ENCODE measurements at regions not wholly inside any gene's neighbourhood (a gene's known extent, or its start where the extent isn't known, plus 50 kb on each side); places are given as distances from the start of the nearest gene placed in this dataset.
A peak's percentile ranks its signal among the peaks of the same experiment; 100 is the strongest.

GRCh38 chr2:128808462-128809258 lies 490.0 kb upstream of the HS6ST1 start:
- Histone ChIP-seq H3K4me1 (ENCODE audit: control insufficient read depth in 2 of 2, insufficient read depth in 2 of 2, low read length in 1 of 2) (peaks cover 4 to 5% of the 10 kb centered on the region in 2 donors), H3K27ac (ENCODE audit: low read depth in 2 of 2, low read length in 1 of 2) (peak overlapping the region; percentile 30 to 66), H3K36me3 (ENCODE audit: control insufficient read depth in 2 of 2, insufficient read depth in 2 of 2, low read length in 1 of 2) (no peaks in the 10 kb centered on the region), H3K9me3 (ENCODE audit: control insufficient read depth in 2 of 2, insufficient read depth in 1 of 2, low read depth in 1 of 2, low read length in 1 of 2) (peaks cover 0 to 6% of the 10 kb centered on the region in 2 donors), H3K4me3 (ENCODE audit: low read depth in 1 of 2, low read length in 2 of 2) (no peak overlapping the region), H3K27me3 (ENCODE audit: control insufficient read depth in 1 of 2, insufficient read depth in 2 of 2, low read length in 2 of 2) (no peaks in the 10 kb centered on the region)
- 75 to 83% methylated on average over 5 of the region's 5 CpGs for WGBS, 2 donors

- H3K36me3 ChIP-seq (ENCODE audit: control insufficient read depth in 2 of 2, insufficient read depth in 2 of 2, low read length in 1 of 2), result no peaks in the 10 kb centered on the region
- no peak overlapping the region for H3K4me3 ChIP-seq (ENCODE audit: low read depth in 1 of 2, low read length in 2 of 2)
- peak overlapping the region; percentile 20 to 66 for H3K27ac ChIP-seq (ENCODE audit: low read depth in 2 of 2, low read length in 1 of 2)
- 53 to 55% methylated on average over 1 of the region's 1 CpG for WGBS, 2 donors
- peaks cover 4 to 5% of the 10 kb centered on the region in 2 donors for H3K4me1 ChIP-seq (ENCODE audit: control insufficient read depth in 2 of 2, insufficient read depth in 2 of 2, low read length in 1 of 2)
- peaks cover 0 to 6% of the 10 kb centered on the region in 2 donors for H3K9me3 ChIP-seq (ENCODE audit: control insufficient read depth in 2 of 2, insufficient read depth in 1 of 2, low read depth in 1 of 2, low read length in 1 of 2)
- no peaks in the 10 kb centered on the region for H3K27me3 ChIP-seq (ENCODE audit: control insufficient read depth in 1 of 2, insufficient read depth in 2 of 2, low read length in 2 of 2)
Observed at GRCh38 chr2:128809259-128809636, 490.6 kb upstream of the HS6ST1 start.

- no peaks in the 10 kb centered on the region for H3K36me3 ChIP-seq (ENCODE audit: control insufficient read depth in 2 of 2, insufficient read depth in 2 of 2, low read length in 1 of 2)
- no peak overlapping the region for H3K4me3 ChIP-seq (ENCODE audit: low read depth in 1 of 2, low read length in 2 of 2)
- H3K4me1 ChIP-seq (ENCODE audit: control insufficient read depth in 2 of 2, insufficient read depth in 2 of 2, low read length in 1 of 2), result peaks cover 4 to 5% of the 10 kb centered on the region in 2 donors
- H3K27ac ChIP-seq (ENCODE audit: low read depth in 2 of 2, low read length in 1 of 2), result peak overlapping the region in 1 of 2 donors; percentile 36
- H3K9me3 ChIP-seq (ENCODE audit: control insufficient read depth in 2 of 2, insufficient read depth in 1 of 2, low read depth in 1 of 2, low read length in 1 of 2), result peaks cover 0 to 6% of the 10 kb centered on the region in 2 donors
- 48 to 51% methylated on average over 3 of the region's 3 CpGs for WGBS, 2 donors
- H3K27me3 ChIP-seq (ENCODE audit: control insufficient read depth in 1 of 2, insufficient read depth in 2 of 2, low read length in 2 of 2), result no peaks in the 10 kb centered on the region
Observed at GRCh38 chr2:128809880-128810279, 491.2 kb upstream of the HS6ST1 start.

GRCh38 chr2:128812183-128812940 lies 493.7 kb upstream of the HS6ST1 start:
- Histone ChIP-seq H3K27ac (ENCODE audit: low read depth in 2 of 2, low read length in 1 of 2) (no peak overlapping the region), H3K36me3 (ENCODE audit: control insufficient read depth in 2 of 2, insufficient read depth in 2 of 2, low read length in 1 of 2) (no peaks in the 10 kb centered on the region), H3K9me3 (ENCODE audit: control insufficient read depth in 2 of 2, insufficient read depth in 1 of 2, low read depth in 1 of 2, low read length in 1 of 2) (peaks cover 0 to 6% of the 10 kb centered on the region in 2 donors), H3K27me3 (ENCODE audit: control insufficient read depth in 1 of 2, insufficient read depth in 2 of 2, low read length in 2 of 2) (no peaks in the 10 kb centered on the region), H3K4me1 (ENCODE audit: control insufficient read depth in 2 of 2, insufficient read depth in 2 of 2, low read length in 1 of 2) (peaks cover 4 to 5% of the 10 kb centered on the region in 2 donors), H3K4me3 (ENCODE audit: low read depth in 1 of 2, low read length in 2 of 2) (no peak overlapping the region)
- WGBS, 2 donors, result 90 to 92% methylated on average over 14 of the region's 14 CpGs

- H3K4me3 ChIP-seq (ENCODE audit: low read depth in 1 of 2, low read length in 2 of 2), result no peak overlapping the region
- H3K27ac ChIP-seq (ENCODE audit: low read depth in 2 of 2, low read length in 1 of 2), result no peak overlapping the region
- 68 to 75% methylated on average over 7 of the region's 7 CpGs for WGBS, 2 donors
- no peaks in the 10 kb centered on the region for H3K36me3 ChIP-seq (ENCODE audit: control insufficient read depth in 2 of 2, insufficient read depth in 2 of 2, low read length in 1 of 2)
- H3K4me1 ChIP-seq (ENCODE audit: control insufficient read depth in 2 of 2, insufficient read depth in 2 of 2, low read length in 1 of 2), result peaks cover 3 to 5% of the 10 kb centered on the region in 2 donors
- H3K9me3 ChIP-seq (ENCODE audit: control insufficient read depth in 2 of 2, insufficient read depth in 1 of 2, low read depth in 1 of 2, low read length in 1 of 2), result peaks cover 0 to 6% of the 10 kb centered on the region in 2 donors
- no peaks in the 10 kb centered on the region for H3K27me3 ChIP-seq (ENCODE audit: control insufficient read depth in 1 of 2, insufficient read depth in 2 of 2, low read length in 2 of 2)
Observed at GRCh38 chr2:128813352-128814034, 494.8 kb upstream of the HS6ST1 start.

GRCh38 chr2:128815248-128815647 lies 496.6 kb upstream of the HS6ST1 start:
- Histone ChIP-seq H3K9me3 (ENCODE audit: control insufficient read depth in 2 of 2, insufficient read depth in 1 of 2, low read depth in 1 of 2, low read length in 1 of 2) (peaks cover 0 to 3% of the 10 kb centered on the region in 2 donors), H3K4me3 (ENCODE audit: low read depth in 1 of 2, low read length in 2 of 2) (no peak overlapping the region), H3K27ac (ENCODE audit: low read depth in 2 of 2, low read length in 1 of 2) (no peak overlapping the region), H3K4me1 (ENCODE audit: control insufficient read depth in 2 of 2, insufficient read depth in 2 of 2, low read length in 1 of 2) (peaks cover 0 to 5% of the 10 kb centered on the region in 2 donors), H3K36me3 (ENCODE audit: control insufficient read depth in 2 of 2, insufficient read depth in 2 of 2, low read length in 1 of 2) (no peaks in the 10 kb centered on the region), H3K27me3 (ENCODE audit: control insufficient read depth in 1 of 2, insufficient read depth in 2 of 2, low read length in 2 of 2) (no peaks in the 10 kb centered on the region)
- WGBS, 2 donors, result 84 to 87% methylated on average over 3 of the region's 3 CpGs

GRCh38 chr2:128817171-128817570 lies 498.5 kb upstream of the HS6ST1 start:
- Histone ChIP-seq H3K4me1 (ENCODE audit: control insufficient read depth in 2 of 2, insufficient read depth in 2 of 2, low read length in 1 of 2) (peaks cover 0 to 5% of the 10 kb centered on the region in 2 donors), H3K27me3 (ENCODE audit: control insufficient read depth in 1 of 2, insufficient read depth in 2 of 2, low read length in 2 of 2) (no peaks in the 10 kb centered on the region), H3K4me3 (ENCODE audit: low read depth in 1 of 2, low read length in 2 of 2) (no peak overlapping the region), H3K9me3 (ENCODE audit: control insufficient read depth in 2 of 2, insufficient read depth in 1 of 2, low read depth in 1 of 2, low read length in 1 of 2) (no peaks in the 10 kb centered on the region), H3K27ac (ENCODE audit: low read depth in 2 of 2, low read length in 1 of 2) (no peak overlapping the region), H3K36me3 (ENCODE audit: control insufficient read depth in 2 of 2, insufficient read depth in 2 of 2, low read length in 1 of 2) (no peaks in the 10 kb centered on the region)
- 55 to 59% methylated on average over 5 of the region's 5 CpGs for WGBS, 2 donors

- Histone ChIP-seq H3K27ac (ENCODE audit: low read depth in 2 of 2, low read length in 1 of 2) (no peak overlapping the region), H3K36me3 (ENCODE audit: control insufficient read depth in 2 of 2, insufficient read depth in 2 of 2, low read length in 1 of 2) (no peaks in the 10 kb centered on the region), H3K4me3 (ENCODE audit: low read depth in 1 of 2, low read length in 2 of 2) (no peak overlapping the region), H3K27me3 (ENCODE audit: control insufficient read depth in 1 of 2, insufficient read depth in 2 of 2, low read length in 2 of 2) (no peaks in the 10 kb centered on the region), H3K9me3 (ENCODE audit: control insufficient read depth in 2 of 2, insufficient read depth in 1 of 2, low read depth in 1 of 2, low read length in 1 of 2) (no peaks in the 10 kb centered on the region), H3K4me1 (ENCODE audit: control insufficient read depth in 2 of 2, insufficient read depth in 2 of 2, low read length in 1 of 2) (peaks cover 0 to 4% of the 10 kb centered on the region in 2 donors)
- 74 to 78% methylated on average over 6 of the region's 6 CpGs for WGBS, 2 donors
Observed at GRCh38 chr2:128817813-128818212, 499.1 kb upstream of the HS6ST1 start.

GRCh38 chr2:128818248-128818647 lies 499.6 kb upstream of the HS6ST1 start:
- H3K9me3 ChIP-seq (ENCODE audit: control insufficient read depth in 2 of 2, insufficient read depth in 1 of 2, low read depth in 1 of 2, low read length in 1 of 2), result no peaks in the 10 kb centered on the region
- no peaks in the 10 kb centered on the region for H3K4me1 ChIP-seq (ENCODE audit: control insufficient read depth in 2 of 2, insufficient read depth in 2 of 2, low read length in 1 of 2)
- WGBS, 2 donors, result 93% methylated on average over 2 of the region's 2 CpGs
- no peaks in the 10 kb centered on the region for H3K36me3 ChIP-seq (ENCODE audit: control insufficient read depth in 2 of 2, insufficient read depth in 2 of 2, low read length in 1 of 2)
- no peak overlapping the region for H3K27ac ChIP-seq (ENCODE audit: low read depth in 2 of 2, low read length in 1 of 2)
- no peak overlapping the region for H3K4me3 ChIP-seq (ENCODE audit: low read depth in 1 of 2, low read length in 2 of 2)
- no peaks in the 10 kb centered on the region for H3K27me3 ChIP-seq (ENCODE audit: control insufficient read depth in 1 of 2, insufficient read depth in 2 of 2, low read length in 2 of 2)
